ENCODE measurements at regions not wholly inside any gene's neighbourhood (a gene's known extent, or its start where the extent isn't known, plus 50 kb on each side); places are given as distances from the start of the nearest gene placed in this dataset.

DNA sequence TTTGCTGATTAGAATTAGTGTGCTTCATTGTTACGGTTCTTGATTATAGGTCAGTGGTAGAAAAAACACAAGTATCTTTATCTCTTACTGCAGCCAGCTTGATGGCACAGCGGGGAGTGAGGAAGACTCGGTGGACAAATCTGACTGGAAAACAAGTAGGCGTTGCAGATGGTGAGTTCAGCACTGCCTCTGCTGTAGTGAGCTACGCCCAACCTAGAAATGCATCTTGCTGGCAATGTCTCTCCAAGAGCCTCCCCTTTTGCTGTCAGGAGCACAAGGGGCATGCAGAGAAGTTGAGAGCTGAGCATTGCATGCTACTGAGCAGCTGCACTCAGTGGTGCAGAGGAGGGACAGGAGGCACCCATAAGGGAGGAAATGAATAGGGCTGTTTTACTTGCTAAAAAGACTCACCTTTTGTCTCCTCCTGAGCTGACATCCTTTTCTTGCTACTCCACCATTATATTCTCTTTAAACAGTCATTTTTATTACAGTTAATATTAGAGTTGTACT, 977.3 kb upstream of the ACVR2A start:
- TF ChIP-seq CTCF (IDR thresholded peaks at IDR 0.05) (no peak), POLR2A (IDR thresholded peaks at IDR 0.05) (no peak)

Data from Peyer's patch (tissue), 4 donors.